ENCODE measurements at regions not wholly inside any gene's neighbourhood (a gene's known extent, or its start where the extent isn't known, plus 50 kb on each side); places are given as distances from the start of the nearest gene placed in this dataset.

- no peak for TF ChIP-seq CTCF (IDR thresholded peaks at IDR 0.05)
- no peak for TF ChIP-seq POLR2AphosphoS5 (IDR thresholded peaks at IDR 0.05)
These were observed 185.7 kb downstream of the ESM1 start for GRCh38 chr5:54799645-54800044.
